Activated CD8-positive, alpha-beta memory T cell treated with anti-CD3 and anti-CD28 coated beads for 1 hour (primary cell): ENCODE measurements at regions not wholly inside any gene's neighbourhood (a gene's known extent, or its start where the extent isn't known, plus 50 kb on each side); places are given as distances from the start of the nearest gene placed in this dataset.

Experiments
- DNase-seq, 2 donors: peaks; one replicate each; pipeline ENCODE4 v3.0.0-alpha.2; 2020; ENCODE audit warnings: low read depth in 1 of 2; ENCODE audit errors: extremely low read depth in 1 of 2

GRCh38 chr7:32266932-32267475 is 196.8 kb upstream of the PDE1C start:
- DNase-seq, result no peak

- DNase-seq, result no peak
These were observed 194.6 kb upstream of the PDE1C start for GRCh38 chr7:32264702-32265284.

DNA sequence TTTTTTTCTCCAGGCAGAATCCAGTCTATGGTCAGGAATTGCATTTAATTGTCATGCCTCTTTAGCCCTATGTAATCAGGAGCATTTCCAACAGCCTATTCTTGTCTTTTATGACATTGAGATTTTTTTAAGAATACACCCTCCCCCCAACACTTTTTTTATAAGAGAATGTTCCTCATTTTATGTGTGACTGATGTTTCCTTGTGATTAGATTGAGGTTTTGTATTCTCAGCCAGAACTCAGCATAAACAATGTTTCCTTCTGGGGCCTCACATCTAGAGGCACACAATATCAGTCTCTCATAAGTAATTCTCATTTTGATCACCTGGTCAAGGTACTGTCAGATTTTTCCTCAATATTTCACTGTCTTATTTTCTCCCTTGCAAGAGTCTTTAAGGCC is 193.4 kb upstream of the PDE1C start:
- no peak for DNase-seq

GRCh38 chr7:32262315-32262714 is 192.1 kb upstream of the PDE1C start:
- no peak for DNase-seq

DNA sequence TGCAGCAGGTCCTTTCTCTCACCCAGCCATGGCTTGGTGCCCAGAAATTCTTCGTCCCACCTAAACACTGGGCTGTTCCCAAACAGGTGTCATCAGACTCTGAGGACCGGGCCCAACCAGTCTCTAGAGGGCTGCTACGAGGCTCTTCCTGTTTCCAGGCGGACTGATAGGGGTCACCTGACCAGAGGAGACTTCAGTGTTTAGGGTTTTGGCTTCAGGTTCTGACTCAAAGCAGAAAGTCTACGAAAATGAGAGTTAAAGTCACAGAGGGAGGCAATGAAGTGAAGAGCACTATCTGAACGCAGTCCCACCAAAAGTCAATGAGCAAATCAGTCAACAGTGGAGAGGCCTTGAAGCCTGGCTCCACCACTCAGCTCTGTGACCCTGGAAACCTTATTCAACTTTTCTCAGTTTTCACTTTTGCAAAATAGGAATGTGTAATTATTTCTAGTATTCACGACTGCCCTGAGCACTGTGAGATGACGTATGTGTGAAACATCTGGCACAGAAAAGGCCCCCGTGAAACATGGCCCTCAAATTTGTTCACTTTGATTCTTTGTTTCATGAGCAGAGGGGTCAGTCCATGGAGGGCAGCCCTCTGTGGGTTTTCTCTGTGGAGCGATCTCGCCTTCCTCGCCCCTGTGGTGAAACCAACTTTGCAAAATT is 189.9 kb upstream of the PDE1C start:
- DNase-seq, result no peak

- DNase-seq, result no peak
These were observed 188.1 kb upstream of the PDE1C start for GRCh38 chr7:32258265-32258664.

- DNase-seq, result no peak
These were observed 187.4 kb upstream of the PDE1C start for GRCh38 chr7:32257621-32258020.

DNA sequence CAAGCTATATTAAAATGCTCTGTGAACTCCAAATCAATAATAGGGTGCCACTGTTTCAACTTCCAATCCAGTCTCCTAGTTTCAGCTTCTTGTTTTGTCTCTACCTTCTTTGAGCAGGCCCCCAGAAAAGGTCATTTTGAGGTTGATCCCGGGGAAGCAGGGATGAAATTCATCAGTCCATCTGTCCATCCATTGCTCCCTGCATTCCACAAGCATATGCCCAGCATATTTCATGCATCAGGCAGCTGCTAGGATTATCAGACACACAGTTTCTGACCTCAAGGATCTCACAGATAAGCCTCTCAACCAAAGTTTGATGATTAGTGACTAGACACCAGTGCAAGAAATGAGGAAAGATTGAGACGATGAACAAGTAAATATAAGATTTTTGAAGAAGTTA is 186.6 kb upstream of the PDE1C start:
- no peak for DNase-seq

DNA sequence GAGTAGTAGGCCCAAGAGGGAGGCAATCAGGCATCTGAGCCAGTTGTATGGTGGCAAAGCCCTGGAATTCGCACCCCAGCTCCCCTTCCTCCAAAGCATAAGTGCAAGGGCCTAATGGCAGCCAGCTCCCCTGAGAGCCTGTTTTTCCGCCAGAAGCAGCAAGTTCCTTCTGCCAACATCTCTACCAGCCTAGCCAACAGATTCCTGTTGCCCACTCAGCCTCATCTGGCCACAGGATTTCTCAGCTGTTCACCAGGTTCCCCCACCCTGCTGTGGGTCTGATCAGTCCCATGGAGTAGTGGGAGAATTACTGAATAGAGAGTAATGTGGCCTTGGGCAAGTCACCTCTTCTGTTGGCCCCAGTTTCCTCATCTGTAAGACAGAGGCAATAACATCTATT is 186.2 kb upstream of the PDE1C start:
- no peak for DNase-seq

GRCh38 chr7:32255036-32255435 is 184.8 kb upstream of the PDE1C start:
- no peak for DNase-seq

- no peak for DNase-seq
These were observed 183.1 kb upstream of the PDE1C start for GRCh38 chr7:32253299-32253698.

DNA sequence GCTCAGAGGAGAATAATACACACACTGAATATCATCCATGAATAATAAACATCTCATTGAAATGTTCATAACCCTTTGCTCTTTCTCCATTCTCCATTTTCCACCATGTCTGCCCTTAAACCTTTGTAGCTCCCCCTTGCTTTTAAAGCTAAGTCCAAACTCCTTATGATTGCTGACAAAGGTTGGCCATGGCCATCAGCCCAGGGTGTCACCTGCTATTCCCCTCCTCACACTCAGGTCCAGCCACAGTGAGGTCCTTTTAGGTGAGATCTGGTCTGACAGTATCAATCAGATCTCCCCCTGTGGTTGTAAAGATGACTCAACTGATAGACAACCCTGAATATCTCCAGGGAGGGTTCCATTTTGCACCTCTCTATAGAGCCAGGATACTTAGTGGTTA is 181.5 kb upstream of the PDE1C start:
- DNase-seq, result no peak

GRCh38 chr7:32250471-32251260 is 180.5 kb upstream of the PDE1C start:
- no peak for DNase-seq

DNA sequence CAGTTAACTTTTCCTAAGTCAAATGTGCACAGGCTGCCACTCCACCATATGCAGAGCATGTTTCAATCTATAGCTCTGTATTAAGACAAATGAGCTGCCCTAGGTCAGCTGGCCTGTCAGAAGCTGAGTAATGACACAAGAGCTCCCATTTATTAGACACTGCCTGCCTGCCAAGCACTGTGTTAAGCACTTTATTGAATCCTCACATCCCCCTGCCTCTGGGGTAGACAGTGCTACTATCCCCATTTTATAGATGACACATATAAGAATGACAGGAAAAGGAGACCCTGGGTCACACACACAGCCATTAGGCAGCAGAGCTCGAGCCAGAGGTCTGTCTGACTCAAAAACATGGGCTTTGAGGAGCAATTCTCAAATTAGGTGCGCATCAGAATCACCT is 179.8 kb upstream of the PDE1C start:
- DNase-seq, result no peak

GRCh38 chr7:32248522-32248921 is 178.3 kb upstream of the PDE1C start:
- DNase-seq, result no peak

DNA sequence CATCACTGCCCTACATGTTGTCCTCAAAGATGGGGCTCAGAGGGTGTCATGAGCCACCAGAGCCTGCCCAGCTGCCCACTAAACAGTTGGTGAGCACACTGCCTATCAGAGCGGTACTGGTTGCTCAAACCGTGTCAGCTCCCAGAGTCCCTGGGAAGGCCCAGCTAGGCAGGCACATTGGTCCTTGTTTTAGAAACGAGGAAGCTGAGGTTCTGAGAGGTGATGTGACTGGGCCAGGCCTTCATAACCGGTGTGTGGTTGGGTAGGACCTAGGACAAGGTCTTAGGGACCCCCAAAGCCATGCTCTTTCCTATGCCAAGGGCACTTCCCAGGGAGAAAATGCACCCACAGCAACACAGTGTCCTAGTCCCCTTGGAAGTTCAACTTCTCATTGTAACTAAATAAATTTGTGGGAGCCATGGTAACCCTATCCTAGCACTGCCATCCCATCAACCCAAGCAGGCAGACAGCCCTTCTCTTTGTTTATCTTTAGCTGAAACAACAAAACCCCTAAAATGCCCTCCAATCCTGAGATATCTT is 174.7 kb upstream of the PDE1C start:
- DNase-seq, result no peak

GRCh38 chr7:32243687-32244290 is 173.6 kb upstream of the PDE1C start:
- no peak for DNase-seq

- no peak for DNase-seq
These were observed 172.2 kb upstream of the PDE1C start for GRCh38 chr7:32242436-32242835.

- no peak for DNase-seq
These were observed 171.4 kb upstream of the PDE1C start for GRCh38 chr7:32241636-32242035.

- no peak for DNase-seq
These were observed 169.6 kb upstream of the PDE1C start for GRCh38 chr7:32239764-32240163.

DNA sequence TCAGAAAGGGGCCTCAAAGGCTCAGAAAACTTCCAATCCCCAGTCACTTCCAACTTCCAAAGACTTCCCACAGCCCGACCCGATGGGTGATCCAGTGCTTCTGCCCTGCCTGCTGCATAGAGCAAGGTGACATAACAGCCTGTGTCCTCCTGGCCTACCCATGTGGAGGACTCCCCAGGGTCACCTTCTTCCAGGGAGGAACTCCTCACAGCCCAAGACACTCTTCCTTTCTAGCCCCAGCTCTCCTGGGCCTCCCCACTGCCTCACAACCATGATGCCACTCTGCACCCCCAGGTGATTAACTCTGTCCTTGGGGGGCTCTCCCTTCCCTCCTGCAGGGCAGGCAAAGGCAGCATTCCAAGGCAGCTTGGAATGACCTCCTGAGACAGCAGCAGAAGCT is 158.4 kb upstream of the PDE1C start:
- DNase-seq, result no peak
